Activated naive CD8-positive, alpha-beta T cell (primary cell): ENCODE measurements at regions not wholly inside any gene's neighbourhood (a gene's known extent, or its start where the extent isn't known, plus 50 kb on each side); places are given as distances from the start of the nearest gene placed in this dataset.

Experiments
- H3K27ac Mint-ChIP-seq: one replicate; pipeline ENCODE4 v1.8.0; 2021; ENCODE audit warnings: mixed read lengths
- H3K27me3 Mint-ChIP-seq: one replicate; pipeline ENCODE4 v1.8.0; 2021; ENCODE audit warnings: mixed read lengths
- H3K36me3 Mint-ChIP-seq: one replicate; pipeline ENCODE4 v1.8.0; 2021; ENCODE audit warnings: mixed read lengths
- H3K4me1 Mint-ChIP-seq: one replicate; pipeline ENCODE4 v1.8.0; 2021; ENCODE audit warnings: low read depth, mixed read lengths
- H3K4me3 Mint-ChIP-seq: one replicate; pipeline ENCODE4 v1.8.0; 2021; ENCODE audit warnings: mild to moderate bottlenecking, mixed read lengths
- H3K9me3 Mint-ChIP-seq: one replicate; pipeline ENCODE4 v1.8.0; 2021; ENCODE audit warnings: low read depth, mixed read lengths

- H3K36me3 Mint-ChIP-seq, result no peaks in the 10 kb centered on the region
- H3K4me1 Mint-ChIP-seq, result peaks cover 17% of the 10 kb centered on the region
Measured at GRCh38 chr5:126369995-126370731, 53.0 kb upstream of the GRAMD2B start.

GRCh38 chr5:126370796-126371718 lies 52.2 kb upstream of the GRAMD2B start:
- peaks cover 17% of the 10 kb centered on the region for H3K4me1 Mint-ChIP-seq
- H3K36me3 Mint-ChIP-seq, result no peaks in the 10 kb centered on the region
- H3K27ac Mint-ChIP-seq, result no peak overlapping the region
- H3K4me3 Mint-ChIP-seq, result no peak overlapping the region
- H3K27me3 Mint-ChIP-seq, result no peaks in the 10 kb centered on the region
- no peaks in the 10 kb centered on the region for H3K9me3 Mint-ChIP-seq

More at GRCh38 chr5:126369995-126370731, 53.0 kb upstream of the GRAMD2B start:
- H3K27me3 Mint-ChIP-seq, result no peaks in the 10 kb centered on the region
- H3K27ac Mint-ChIP-seq, result no peak overlapping the region
- no peaks in the 10 kb centered on the region for H3K9me3 Mint-ChIP-seq
- no peak overlapping the region for H3K4me3 Mint-ChIP-seq

GRCh38 chr5:126373375-126374108 lies 49.7 kb upstream of the GRAMD2B start:
- peaks cover 17% of the 10 kb centered on the region for H3K4me1 Mint-ChIP-seq
- H3K9me3 Mint-ChIP-seq, result no peaks in the 10 kb centered on the region
- H3K27me3 Mint-ChIP-seq, result no peaks in the 10 kb centered on the region
- no peaks in the 10 kb centered on the region for H3K36me3 Mint-ChIP-seq
- H3K27ac Mint-ChIP-seq, result peak overlapping the region; percentile 42
- no peak overlapping the region for H3K4me3 Mint-ChIP-seq
